T-helper 2 cell treated with Interferon-gamma antibody and Interleukin-4, amounts not matched to agents 5 μg/mL and 100 μg/mL, for 36 hours (primary cell): ENCODE measurements at regions not wholly inside any gene's neighbourhood (a gene's known extent, or its start where the extent isn't known, plus 50 kb on each side); places are given as distances from the start of the nearest gene placed in this dataset.

ENCODE experiments used
- DNase-seq: peaks from one replicate; pipeline ENCODE4 v3.0.0; 2021; ENCODE audit warnings: low spot score
- H3K27ac Mint-ChIP-seq: one replicate; pipeline ENCODE4 v1.8.0; 2021; ENCODE audit warnings: mild to moderate bottlenecking, mixed read lengths
- H3K27me3 Mint-ChIP-seq: one replicate; pipeline ENCODE4 v1.8.0; 2021; ENCODE audit warnings: low read depth, mixed read lengths
- H3K36me3 Mint-ChIP-seq: one replicate; pipeline ENCODE4 v1.8.0; 2021; ENCODE audit warnings: low read depth, mixed read lengths
- H3K4me1 Mint-ChIP-seq: one replicate; pipeline ENCODE4 v1.8.0; 2021; ENCODE audit warnings: low read depth, mixed read lengths
- H3K4me3 Mint-ChIP-seq: one replicate; pipeline ENCODE4 v1.8.0; 2022; ENCODE audit warnings: mild to moderate bottlenecking, moderate library complexity, mixed read lengths
- H3K9me3 Mint-ChIP-seq: one replicate; pipeline ENCODE4 v1.8.0; 2021; ENCODE audit warnings: mixed read lengths

DNA sequence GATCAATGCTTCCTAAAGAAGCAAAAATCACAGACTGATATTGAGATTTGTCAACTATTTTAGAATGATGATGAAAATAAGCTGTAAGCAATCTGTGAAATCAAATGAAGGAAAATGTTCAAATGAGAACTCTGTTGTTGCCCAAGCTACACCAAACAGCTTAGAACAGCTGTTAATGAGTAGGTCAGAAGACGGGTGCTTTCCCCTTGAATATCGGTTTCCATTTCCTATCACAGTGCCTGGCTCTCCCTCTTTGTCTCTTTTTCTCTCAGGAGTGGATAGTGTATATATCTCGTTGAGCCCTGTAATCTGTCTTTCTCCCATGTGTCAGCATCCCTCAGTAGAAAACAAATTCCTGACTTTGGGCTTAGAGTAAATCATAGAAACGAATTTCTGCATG is 1592.9 kb upstream of the TENM3 start:
- H3K9me3 Mint-ChIP-seq = no peaks in the 10 kb centered on the region
- DNase-seq = no peak
- H3K27ac Mint-ChIP-seq = no peak overlapping the region
- H3K27me3 Mint-ChIP-seq = no peaks in the 10 kb centered on the region
- no peaks in the 10 kb centered on the region for H3K36me3 Mint-ChIP-seq
- no peak overlapping the region for H3K4me3 Mint-ChIP-seq
- no peaks in the 10 kb centered on the region for H3K4me1 Mint-ChIP-seq

DNA sequence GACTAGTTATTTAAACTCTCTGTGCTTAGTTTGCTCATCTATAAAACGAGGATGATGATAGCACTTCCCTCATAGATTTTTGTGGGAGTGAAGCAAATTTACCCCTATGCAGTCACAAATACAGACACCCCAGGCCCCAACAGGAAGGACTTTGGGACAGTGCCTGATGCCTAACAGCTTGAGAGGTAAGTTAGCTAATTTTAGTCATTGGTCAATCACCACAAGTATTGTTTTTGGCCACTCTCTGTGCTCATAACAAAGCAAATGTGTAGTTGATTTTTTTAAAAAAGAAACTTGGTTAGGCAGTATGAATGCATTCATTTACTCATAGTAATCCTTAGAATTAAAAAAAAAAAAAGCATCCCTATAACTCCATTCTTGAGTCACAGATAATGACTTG is 1590.7 kb upstream of the TENM3 start:
- H3K4me3 Mint-ChIP-seq = no peak overlapping the region
- no peaks in the 10 kb centered on the region for H3K27me3 Mint-ChIP-seq
- DNase-seq = no peak
- H3K27ac Mint-ChIP-seq = no peak overlapping the region
- H3K36me3 Mint-ChIP-seq = no peaks in the 10 kb centered on the region
- H3K9me3 Mint-ChIP-seq = no peaks in the 10 kb centered on the region
- H3K4me1 Mint-ChIP-seq = no peaks in the 10 kb centered on the region

DNA sequence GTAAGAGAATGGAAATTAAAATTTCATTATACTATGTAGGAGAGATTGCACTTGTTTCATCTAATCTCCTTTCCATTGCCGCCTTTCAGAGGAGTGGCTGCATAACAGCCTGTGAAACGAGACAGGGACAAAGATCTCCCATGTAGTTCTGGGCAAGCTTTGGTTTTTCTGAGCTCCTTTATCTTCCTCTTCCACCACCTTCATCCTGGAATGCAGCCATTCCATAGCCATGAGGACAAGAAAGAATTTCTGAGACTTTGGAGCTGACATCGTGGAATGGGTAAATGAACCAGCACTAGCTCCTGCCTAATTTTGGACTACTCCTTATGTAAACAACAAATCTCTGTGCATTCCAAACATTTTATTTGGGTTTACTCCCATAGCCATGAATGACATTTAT is 1587.3 kb upstream of the TENM3 start:
- DNase-seq = no peak
- no peaks in the 10 kb centered on the region for H3K27me3 Mint-ChIP-seq
- no peaks in the 10 kb centered on the region for H3K9me3 Mint-ChIP-seq

DNA sequence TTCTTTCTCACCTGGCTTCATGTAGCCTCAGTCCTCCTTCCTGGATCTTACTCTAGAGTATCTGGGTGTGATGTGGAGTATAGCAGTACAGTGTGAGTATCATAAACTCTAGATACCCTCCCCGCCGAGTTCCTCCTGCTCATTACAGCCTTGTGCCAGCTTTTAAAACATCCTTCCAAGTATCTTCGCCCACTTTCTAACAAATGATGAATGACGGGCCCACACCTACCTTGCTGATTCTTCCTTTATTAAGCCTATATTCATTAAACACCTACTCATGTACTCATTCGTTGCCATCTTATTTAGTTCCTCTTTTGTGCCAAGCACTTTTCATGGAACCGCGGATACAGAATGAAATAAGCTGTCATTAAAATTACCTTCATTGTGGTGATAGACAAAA is 1585.3 kb upstream of the TENM3 start:
- no peaks in the 10 kb centered on the region for H3K36me3 Mint-ChIP-seq
- H3K9me3 Mint-ChIP-seq = no peaks in the 10 kb centered on the region
- no peak overlapping the region for H3K4me3 Mint-ChIP-seq
- H3K27me3 Mint-ChIP-seq = no peaks in the 10 kb centered on the region
- no peak overlapping the region for H3K27ac Mint-ChIP-seq
- DNase-seq = no peak
- no peaks in the 10 kb centered on the region for H3K4me1 Mint-ChIP-seq

More for the DNA sequence above, 1587.3 kb upstream of the TENM3 start:
- H3K4me3 Mint-ChIP-seq = no peak overlapping the region
- no peaks in the 10 kb centered on the region for H3K4me1 Mint-ChIP-seq
- H3K36me3 Mint-ChIP-seq = no peaks in the 10 kb centered on the region
- no peak overlapping the region for H3K27ac Mint-ChIP-seq

DNA sequence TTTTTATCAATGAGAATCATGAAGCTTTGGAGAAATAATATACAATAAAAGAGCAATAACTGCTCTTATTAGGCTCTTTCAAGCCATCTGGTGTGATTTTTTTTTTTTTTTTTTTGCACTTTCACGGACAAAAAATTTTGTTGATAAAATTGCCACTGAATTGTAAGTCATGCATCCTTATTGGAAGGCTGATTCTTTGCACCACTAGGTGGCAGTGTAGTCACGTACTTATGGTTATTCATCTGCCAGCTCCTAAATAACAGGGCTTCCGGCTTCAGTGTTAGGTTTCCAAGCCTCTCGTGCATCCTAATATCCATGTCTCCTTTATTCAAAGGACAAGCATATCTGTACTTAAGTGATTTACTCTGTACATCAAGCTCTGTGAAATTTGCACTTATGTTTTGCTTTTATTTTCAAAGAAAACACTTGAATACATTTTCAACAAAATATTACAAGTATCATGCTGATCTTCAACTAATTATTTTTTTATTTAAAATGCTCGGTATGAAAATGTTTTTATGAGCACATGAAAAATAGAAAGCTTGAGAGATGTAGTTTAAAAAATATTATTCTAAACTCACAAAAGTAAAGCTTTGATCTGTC is 1578.3 kb upstream of the TENM3 start:
- Mint-ChIP-seq H3K4me1 (no peaks in the 10 kb centered on the region), H3K36me3 (no peaks in the 10 kb centered on the region), H3K4me3 (no peak overlapping the region), H3K27ac (no peak overlapping the region), H3K9me3 (no peaks in the 10 kb centered on the region), H3K27me3 (no peaks in the 10 kb centered on the region)
- peak; percentile 8 for DNase-seq

DNA sequence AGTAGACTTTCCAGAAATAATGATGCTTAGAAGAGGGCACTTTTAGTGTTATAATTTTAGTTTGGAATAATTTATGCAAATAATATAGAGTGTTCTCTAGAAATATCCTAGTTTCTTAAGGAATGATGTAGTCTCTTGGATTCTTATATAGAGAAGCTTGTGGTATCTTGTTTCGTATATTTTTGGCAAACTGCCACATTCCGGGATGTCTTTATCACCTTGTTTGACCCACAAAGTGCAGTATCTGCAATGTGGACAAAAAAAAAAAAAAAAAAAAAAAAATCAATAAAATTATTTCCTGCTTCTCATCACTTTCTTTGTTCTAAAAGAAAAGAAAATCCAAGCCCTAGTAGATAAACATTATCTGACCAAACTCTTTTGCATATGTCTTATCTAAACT is 1577.7 kb upstream of the TENM3 start:
- Mint-ChIP-seq H3K9me3 (no peaks in the 10 kb centered on the region), H3K27ac (no peak overlapping the region), H3K36me3 (no peaks in the 10 kb centered on the region), H3K4me3 (no peak overlapping the region), H3K4me1 (no peaks in the 10 kb centered on the region), H3K27me3 (no peaks in the 10 kb centered on the region)
- no peak for DNase-seq

DNA sequence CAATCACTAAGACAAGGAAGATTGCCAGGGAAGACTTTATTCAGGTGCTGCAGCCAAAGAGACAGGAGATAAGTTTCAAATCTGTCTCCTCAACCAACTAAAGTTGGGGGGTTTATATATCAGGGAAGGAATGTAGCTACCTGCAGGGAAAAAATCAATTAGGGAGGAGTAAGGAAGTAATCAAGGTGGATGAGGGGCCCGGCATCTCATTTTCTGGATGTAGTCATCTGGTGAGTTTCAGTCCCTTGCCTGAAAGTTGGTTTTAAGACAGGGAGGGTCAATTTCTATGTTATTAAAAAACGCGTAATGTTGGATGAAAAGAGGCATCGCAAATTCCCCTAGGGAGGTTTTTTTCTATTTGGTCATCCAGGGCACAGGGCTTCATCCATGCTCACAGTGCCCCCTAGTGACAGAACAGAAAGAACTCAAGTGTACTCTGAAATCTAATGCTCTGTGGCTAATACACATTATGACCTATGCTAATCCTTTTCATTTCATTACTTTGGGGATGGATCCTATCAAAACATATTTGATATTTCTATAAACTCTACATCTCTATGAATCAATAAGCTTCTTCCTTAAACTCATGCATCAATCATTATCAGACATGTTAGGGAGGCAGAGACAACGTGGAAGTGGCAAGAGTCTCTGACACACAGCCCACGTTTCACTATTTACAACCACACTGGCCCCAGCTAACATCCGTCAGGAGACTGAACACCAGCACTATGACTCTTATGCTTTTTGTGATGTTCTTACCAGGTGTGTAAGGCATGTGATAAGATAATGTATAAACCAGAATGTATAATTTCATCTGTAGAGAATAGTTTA is 1577.0 kb upstream of the TENM3 start:
- H3K27ac Mint-ChIP-seq = no peak overlapping the region
- no peaks in the 10 kb centered on the region for H3K27me3 Mint-ChIP-seq
- no peak for DNase-seq
- no peaks in the 10 kb centered on the region for H3K4me1 Mint-ChIP-seq
- no peak overlapping the region for H3K4me3 Mint-ChIP-seq
- H3K9me3 Mint-ChIP-seq = no peaks in the 10 kb centered on the region
- no peaks in the 10 kb centered on the region for H3K36me3 Mint-ChIP-seq

DNA sequence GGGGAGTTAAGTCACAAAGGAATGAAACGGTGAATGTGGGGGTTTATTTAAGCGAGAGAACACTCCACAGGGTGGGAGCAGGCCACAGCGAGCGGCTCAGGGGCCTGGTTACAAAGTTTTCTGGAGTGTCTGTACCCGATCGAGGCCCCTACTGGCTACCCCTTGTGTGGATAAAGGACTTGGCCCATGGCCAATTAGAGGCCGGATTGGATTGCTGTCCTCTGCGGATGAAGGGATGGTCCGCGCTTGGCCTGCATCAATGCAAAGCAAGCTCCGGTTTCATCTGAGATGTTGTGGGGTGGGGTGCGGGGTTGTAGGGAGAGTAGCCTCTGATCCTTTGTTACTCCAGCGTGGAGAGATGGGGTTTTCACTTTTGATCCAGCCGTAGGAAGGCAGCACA is 1574.5 kb upstream of the TENM3 start:
- Mint-ChIP-seq H3K4me3 (no peak overlapping the region), H3K27me3 (no peaks in the 10 kb centered on the region), H3K4me1 (no peaks in the 10 kb centered on the region), H3K27ac (no peak overlapping the region), H3K9me3 (no peaks in the 10 kb centered on the region), H3K36me3 (no peaks in the 10 kb centered on the region)
- no peak for DNase-seq

DNA sequence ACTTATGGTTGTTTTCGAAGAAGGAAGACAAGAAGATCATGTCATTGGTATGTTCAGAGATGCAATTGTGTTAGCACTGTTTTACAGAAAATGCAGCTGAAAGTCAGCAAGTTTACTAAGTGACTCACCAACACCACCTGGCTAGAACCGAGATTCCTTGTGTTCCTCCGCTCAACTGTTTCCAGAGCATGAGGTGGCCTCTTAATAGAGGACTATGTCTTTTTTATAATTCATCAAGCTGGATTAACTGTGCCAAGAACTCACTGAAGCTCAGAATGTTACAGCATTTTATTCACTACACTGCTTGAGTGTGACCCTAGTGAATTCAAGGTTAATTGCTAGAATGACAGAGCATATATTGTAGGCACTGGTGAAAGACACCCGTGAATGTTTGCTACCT is 1573.5 kb upstream of the TENM3 start:
- Mint-ChIP-seq H3K4me3 (no peak overlapping the region), H3K4me1 (no peaks in the 10 kb centered on the region), H3K27me3 (no peaks in the 10 kb centered on the region), H3K36me3 (no peaks in the 10 kb centered on the region), H3K27ac (no peak overlapping the region), H3K9me3 (no peaks in the 10 kb centered on the region)
- no peak for DNase-seq

DNA sequence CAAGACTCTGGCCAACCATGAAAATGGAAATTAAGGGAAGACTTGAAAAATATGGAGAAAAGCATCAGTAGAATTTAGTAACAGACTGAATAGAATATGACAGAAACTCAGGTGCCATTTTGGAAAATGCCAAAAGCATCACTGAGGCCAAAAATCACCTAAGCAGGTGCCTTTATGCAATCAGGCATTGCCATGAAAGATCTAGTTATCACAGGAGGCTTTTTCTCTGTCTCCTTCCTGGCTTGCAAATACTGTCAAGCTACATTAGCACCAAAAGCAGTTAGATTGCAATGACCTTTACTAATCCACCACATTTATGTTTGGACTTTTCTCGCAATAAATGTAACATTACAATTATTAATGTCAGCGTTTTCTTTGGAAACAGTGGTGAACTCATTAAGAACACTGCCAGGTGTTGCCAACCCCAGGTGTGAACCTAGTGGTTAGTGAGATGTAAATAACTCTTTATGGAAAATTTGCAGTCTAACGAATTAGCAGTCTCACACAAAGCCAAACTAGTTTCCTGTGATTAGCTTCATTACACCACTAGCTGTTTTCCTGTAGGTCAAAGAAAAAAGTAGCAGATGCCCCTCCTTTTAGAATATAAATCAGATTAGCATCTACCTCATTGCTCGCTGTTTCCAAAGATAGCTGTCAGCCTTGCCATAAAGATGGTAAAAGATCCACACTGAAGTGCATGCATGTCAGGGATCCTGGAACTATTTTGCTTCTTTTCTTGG is 1568.4 kb upstream of the TENM3 start:
- Mint-ChIP-seq H3K36me3 (no peaks in the 10 kb centered on the region), H3K27ac (no peak overlapping the region), H3K4me1 (no peaks in the 10 kb centered on the region), H3K9me3 (no peaks in the 10 kb centered on the region), H3K4me3 (no peak overlapping the region), H3K27me3 (no peaks in the 10 kb centered on the region)
- no peak for DNase-seq

DNA sequence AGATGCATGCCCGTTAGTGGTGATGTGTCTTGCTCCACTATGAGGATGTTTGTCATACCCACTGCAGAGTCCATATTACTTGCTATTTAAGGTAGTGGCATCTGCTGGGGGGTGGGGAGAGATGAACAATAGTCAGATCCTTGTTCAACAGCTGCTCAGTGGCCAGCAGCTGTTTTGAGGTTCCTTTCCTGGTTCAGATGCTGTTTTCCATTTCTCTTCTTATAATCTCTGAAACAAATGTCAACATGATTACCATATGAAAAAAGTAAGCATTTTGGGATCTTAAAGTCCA is 1567.9 kb upstream of the TENM3 start:
- DNase-seq = no peak
- H3K4me3 Mint-ChIP-seq = no peak overlapping the region
- no peaks in the 10 kb centered on the region for H3K27me3 Mint-ChIP-seq
- H3K9me3 Mint-ChIP-seq = no peaks in the 10 kb centered on the region
- no peak overlapping the region for H3K27ac Mint-ChIP-seq
- no peaks in the 10 kb centered on the region for H3K4me1 Mint-ChIP-seq
- H3K36me3 Mint-ChIP-seq = no peaks in the 10 kb centered on the region

DNA sequence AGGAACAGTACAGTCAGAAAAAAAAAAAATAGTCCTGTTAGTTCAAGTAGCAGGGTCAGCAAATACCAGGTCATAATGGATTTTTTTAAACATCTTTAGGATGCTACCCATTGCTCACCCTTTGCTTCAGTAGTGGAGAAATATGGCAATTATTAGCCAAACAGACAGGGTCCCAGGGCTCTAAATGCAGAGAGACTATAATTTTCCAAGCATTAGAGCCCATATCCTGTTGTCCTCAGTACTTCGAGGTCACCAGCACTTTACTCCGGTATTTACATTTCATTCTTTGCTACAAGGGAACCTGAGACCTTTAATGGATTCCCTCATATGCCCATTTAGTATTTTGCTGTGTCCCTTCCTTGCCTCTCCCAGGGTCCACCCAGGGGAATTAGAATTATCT is 1562.9 kb upstream of the TENM3 start:
- Mint-ChIP-seq H3K4me1 (no peaks in the 10 kb centered on the region), H3K27me3 (no peaks in the 10 kb centered on the region), H3K36me3 (no peaks in the 10 kb centered on the region), H3K9me3 (no peaks in the 10 kb centered on the region), H3K27ac (no peak overlapping the region), H3K4me3 (no peak overlapping the region)
- DNase-seq = no peak

DNA sequence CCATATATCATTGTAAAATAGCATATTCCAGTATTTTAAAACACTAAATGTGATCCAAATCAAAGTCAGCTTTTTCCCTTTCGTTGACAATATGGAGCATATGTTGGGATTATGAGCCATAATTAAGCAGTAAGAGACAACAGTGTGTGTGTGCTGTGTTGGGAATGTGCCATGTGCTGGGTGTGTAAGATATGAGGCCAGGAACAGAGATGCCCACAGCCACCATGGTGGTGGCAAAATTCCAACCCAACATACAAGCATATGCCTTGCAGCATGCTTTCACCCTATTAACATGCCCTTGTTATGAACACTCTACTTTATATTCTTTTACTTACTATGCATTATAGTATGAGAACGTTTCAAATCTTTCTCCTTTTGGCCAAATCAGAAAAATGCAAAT is 1560.4 kb upstream of the TENM3 start:
- Mint-ChIP-seq H3K4me3 (no peak overlapping the region), H3K27ac (no peak overlapping the region), H3K9me3 (no peaks in the 10 kb centered on the region), H3K36me3 (no peaks in the 10 kb centered on the region), H3K4me1 (no peaks in the 10 kb centered on the region), H3K27me3 (no peaks in the 10 kb centered on the region)
- no peak for DNase-seq

DNA sequence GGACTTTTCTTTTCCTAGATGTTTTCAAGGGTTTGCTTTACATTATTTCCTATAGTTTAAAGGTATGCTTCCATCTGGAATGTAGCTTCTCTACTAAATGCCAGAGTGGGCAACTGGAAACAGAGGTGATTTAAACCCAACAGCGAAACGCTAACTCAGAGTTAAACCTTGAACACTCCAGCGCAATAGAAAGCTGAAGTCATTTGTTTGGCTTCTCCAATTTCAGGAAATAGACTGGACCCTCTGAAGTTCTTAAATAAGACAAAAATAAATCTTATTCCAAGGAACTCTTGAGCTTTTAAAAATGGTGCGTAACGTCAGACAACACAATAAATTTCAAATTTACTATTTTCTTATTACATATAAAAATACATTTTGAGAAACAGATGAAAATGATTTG is 1560.0 kb upstream of the TENM3 start:
- H3K36me3 Mint-ChIP-seq = no peaks in the 10 kb centered on the region
- H3K27ac Mint-ChIP-seq = no peak overlapping the region
- H3K27me3 Mint-ChIP-seq = no peaks in the 10 kb centered on the region
- no peak for DNase-seq
- H3K4me1 Mint-ChIP-seq = no peaks in the 10 kb centered on the region
- no peaks in the 10 kb centered on the region for H3K9me3 Mint-ChIP-seq
- no peak overlapping the region for H3K4me3 Mint-ChIP-seq
